ENCODE measurements at regions not wholly inside any gene's neighbourhood (a gene's known extent, or its start where the extent isn't known, plus 50 kb on each side); places are given as distances from the start of the nearest gene placed in this dataset.

DNA sequence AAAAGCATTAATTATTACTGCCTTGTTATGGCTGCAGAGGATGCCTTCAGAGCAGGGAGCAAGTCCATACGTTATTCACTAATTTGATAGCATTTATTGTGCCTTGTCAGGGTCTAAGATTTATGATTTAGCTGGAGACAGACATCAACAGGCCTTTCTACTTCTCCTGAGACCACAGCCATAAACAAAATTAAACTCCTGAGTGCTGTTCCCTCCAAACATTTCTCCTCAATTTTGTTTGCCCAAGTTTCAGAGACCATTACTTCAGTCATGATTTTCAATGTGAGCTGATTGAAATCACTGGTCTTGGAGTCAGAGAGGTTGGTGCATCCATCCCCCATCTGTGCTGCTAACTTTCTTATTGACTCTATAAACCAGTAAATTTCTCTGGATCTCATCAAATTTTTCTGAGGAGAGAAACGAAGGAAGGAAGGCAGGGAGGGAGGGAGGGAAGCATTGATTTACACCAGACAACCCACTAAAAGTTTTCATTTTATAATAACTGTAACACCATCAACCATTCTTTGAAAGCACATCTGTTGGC is 423.6 kb upstream of the CDH11 start:
- TF ChIP-seq EZH2 (IDR thresholded peaks at IDR 0.05): no peak
- no peak for TF ChIP-seq POLR2AphosphoS5 (IDR thresholded peaks at IDR 0.05; ENCODE audit: borderline replicate concordance, low read depth, low read length)
